ENCODE measurements at regions not wholly inside any gene's neighbourhood (a gene's known extent, or its start where the extent isn't known, plus 50 kb on each side); places are given as distances from the start of the nearest gene placed in this dataset.
A peak's percentile ranks its signal among the peaks of the same experiment; 100 is the strongest.

DNA sequence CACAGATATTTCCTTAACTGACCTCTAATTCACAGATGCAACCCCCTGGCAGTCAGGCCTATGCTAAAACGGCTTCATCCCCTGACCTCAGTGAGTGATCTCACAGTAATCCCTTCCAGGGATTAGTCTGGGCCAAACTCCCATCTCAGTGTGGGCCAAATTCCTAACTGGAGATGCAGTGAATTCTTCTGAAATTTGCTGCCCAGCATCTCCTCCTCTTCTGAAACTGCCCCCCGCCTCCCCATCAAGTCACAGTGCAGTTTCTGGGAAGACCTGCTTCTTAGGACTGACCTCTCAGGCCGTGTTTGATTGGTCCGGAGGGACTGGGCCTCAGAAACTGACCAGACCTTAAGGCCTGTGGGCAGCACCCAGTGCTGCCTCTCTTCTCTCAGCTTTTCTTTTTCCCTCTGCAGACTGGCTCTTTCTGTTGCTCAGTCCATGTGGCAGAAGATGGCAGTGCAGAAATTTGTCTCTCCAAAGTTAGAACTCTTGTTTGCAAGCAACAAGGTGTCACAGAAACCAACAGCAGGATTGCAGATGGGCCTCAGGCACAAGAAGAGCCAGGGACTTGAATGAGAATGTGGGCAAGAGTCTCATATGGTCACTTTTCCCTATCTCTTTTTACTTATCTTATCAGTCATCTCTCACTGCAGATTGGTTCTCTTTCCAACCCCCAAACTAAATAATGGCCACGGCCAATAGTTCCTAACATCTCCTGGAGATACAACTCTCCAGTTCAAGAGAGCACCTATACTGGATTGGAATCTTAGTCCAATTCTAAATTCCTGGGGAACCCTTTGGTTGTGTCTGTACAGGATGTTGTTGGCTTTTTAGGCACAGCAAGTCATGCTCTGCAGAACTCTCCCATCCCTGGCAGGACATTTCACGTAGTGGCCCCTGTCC is 95.5 kb upstream of the RALGPS2 start:
- H3K27ac ChIP-seq: peak overlapping the region in 2 of 3 donors; percentile 61 to 77
- H3K36me3 ChIP-seq: no peaks in the 10 kb centered on the region
- no peaks in the 10 kb centered on the region for H3K9me3 ChIP-seq
- peaks cover 0 to 45% (median 9%) of the 10 kb centered on the region in 4 donors for H3K4me1 ChIP-seq
- 27% methylated on average over 3 of the region's 6 CpGs for WGBS (ENCODE audit: insufficient coverage, low coverage, low lambda C conversion rate, missing lambda C conversion rate)
- no peak for TF ChIP-seq POLR2A (IDR thresholded peaks at IDR 0.05)
- TF ChIP-seq, protein P1, sequence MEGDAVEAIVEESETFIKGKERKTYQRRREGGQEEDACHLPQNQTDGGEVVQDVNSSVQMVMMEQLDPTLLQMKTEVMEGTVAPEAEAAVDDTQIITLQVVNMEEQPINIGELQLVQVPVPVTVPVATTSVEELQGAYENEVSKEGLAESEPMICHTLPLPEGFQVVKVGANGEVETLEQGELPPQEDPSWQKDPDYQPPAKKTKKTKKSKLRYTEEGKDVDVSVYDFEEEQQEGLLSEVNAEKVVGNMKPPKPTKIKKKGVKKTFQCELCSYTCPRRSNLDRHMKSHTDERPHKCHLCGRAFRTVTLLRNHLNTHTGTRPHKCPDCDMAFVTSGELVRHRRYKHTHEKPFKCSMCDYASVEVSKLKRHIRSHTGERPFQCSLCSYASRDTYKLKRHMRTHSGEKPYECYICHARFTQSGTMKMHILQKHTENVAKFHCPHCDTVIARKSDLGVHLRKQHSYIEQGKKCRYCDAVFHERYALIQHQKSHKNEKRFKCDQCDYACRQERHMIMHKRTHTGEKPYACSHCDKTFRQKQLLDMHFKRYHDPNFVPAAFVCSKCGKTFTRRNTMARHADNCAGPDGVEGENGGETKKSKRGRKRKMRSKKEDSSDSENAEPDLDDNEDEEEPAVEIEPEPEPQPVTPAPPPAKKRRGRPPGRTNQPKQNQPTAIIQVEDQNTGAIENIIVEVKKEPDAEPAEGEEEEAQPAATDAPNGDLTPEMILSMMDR (IDR thresholded peaks at IDR 0.05): peak in 1 of 4 donors; percentile 13
- no peak overlapping the region for H3K4me3 ChIP-seq
- DNase-seq (no peak), ATAC-seq (peak; percentile 46 to 70 (median 61))
- intact Hi-C loops (cut with DNase I): loop anchor here in 1 of 2 donors (10.0 kb wide), 1 partner anchor 85 kb away; no protein-coding TSS in a partner anchor
- H3K27me3 ChIP-seq: no peaks in the 10 kb centered on the region

DNA sequence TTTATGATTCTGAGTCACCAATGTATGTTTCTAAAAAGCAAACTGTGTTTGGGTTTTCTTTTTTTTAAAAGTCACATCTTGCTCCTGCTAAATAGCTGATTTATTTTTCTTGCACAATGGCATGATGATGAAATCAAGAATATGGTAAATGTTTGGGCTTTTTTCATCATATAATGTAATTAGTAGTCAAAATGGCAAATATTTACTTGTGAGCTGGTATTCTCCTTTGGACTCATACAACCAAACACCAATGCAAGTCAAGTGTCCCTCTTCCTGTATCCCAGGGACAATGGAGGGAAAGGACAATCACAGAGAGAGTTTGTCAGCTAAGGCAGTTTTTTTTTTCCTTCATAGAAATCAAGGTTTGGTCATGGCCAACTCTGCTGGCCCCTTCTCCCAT is 94.6 kb upstream of the RALGPS2 start:
- H3K36me3 ChIP-seq: no peaks in the 10 kb centered on the region
- no peaks in the 10 kb centered on the region for H3K9me3 ChIP-seq
- H3K4me3 ChIP-seq: no peak overlapping the region
- peak overlapping the region; percentile 24 to 77 (median 61) for H3K27ac ChIP-seq
- no peak for DNase-seq
- intact Hi-C loops (cut with DNase I): no loop called here
- peak; percentile 81 to 86 (median 84) for ATAC-seq
- H3K27me3 ChIP-seq: no peaks in the 10 kb centered on the region
- TF ChIP-seq, protein P1 (IDR thresholded peaks at IDR 0.05): no peak
- peak; percentile 25 for TF ChIP-seq POLR2A (IDR thresholded peaks at IDR 0.05)
- peaks cover 0 to 36% (median 9%) of the 10 kb centered on the region in 4 donors for H3K4me1 ChIP-seq

DNA sequence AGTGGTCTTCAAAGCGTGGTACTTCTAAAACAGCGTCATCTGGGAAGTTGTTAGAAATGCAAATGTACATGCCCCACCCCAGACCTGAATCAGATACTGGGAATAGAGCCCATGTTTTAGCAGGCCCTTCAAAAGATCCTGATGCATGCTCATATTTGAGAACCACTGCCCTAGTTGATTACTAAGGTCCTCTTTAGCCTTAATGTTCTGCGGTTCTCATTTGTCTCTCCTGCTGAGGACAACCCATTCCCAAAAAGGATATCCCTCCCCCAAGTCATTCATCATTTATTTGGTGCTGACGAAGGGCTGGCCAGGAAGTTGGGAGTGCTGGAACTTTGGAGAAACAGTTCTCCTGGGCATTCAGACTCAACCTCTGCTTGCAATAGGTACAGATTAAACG is 92.4 kb upstream of the RALGPS2 start:
- WGBS (ENCODE audit: insufficient coverage, low coverage, low lambda C conversion rate, missing lambda C conversion rate): 62% methylated on average over 4 of the region's 5 CpGs
- Histone ChIP-seq H3K27ac (no peak overlapping the region), H3K36me3 (no peaks in the 10 kb centered on the region), H3K9me3 (no peaks in the 10 kb centered on the region), H3K27me3 (no peaks in the 10 kb centered on the region), H3K4me1 (peaks cover 0 to 29% (median 9%) of the 10 kb centered on the region in 4 donors), H3K4me3 (no peak overlapping the region)
- DNase-seq (no peak), ATAC-seq (no peak)
- intact Hi-C loops (cut with DNase I): no loop called here
- no peak for TF ChIP-seq POLR2A (IDR thresholded peaks at IDR 0.05)

DNA sequence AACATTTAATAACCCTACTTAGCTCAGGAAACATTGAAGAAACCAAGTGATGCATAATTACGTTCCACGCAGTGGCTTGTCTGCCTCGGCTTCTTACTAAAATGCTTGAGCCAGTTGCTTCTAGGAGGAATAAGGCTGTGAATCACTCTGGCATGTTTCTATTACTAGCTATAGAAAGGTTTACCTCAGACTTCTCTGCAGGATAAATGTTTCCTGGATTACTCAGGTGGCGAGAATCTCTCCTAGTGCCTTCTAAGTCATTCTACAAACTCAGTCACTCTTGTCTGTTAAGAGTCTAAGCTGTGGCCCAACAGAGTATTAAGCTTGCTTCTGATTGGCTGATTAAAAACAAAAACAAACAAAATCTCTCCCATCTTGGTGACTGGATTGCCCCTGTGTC is 92.0 kb upstream of the RALGPS2 start:
- no peak overlapping the region for H3K4me3 ChIP-seq
- WGBS (ENCODE audit: insufficient coverage, low coverage, low lambda C conversion rate, missing lambda C conversion rate): 92% methylated on average over 3 of the region's 4 CpGs
- intact Hi-C loops (cut with DNase I): no loop called here
- peaks cover 0 to 29% (median 9%) of the 10 kb centered on the region in 4 donors for H3K4me1 ChIP-seq
- no peaks in the 10 kb centered on the region for H3K27me3 ChIP-seq
- H3K36me3 ChIP-seq: no peaks in the 10 kb centered on the region
- H3K9me3 ChIP-seq: no peaks in the 10 kb centered on the region
- DNase-seq (no peak), ATAC-seq (no peak)
- H3K27ac ChIP-seq: no peak overlapping the region
- TF ChIP-seq, protein P1 (IDR thresholded peaks at IDR 0.05): no peak
- no peak for TF ChIP-seq POLR2A (IDR thresholded peaks at IDR 0.05)

GRCh38 chr1:178634445-178634844 is 90.6 kb upstream of the RALGPS2 start:
- WGBS (ENCODE audit: insufficient coverage, low coverage, low lambda C conversion rate, missing lambda C conversion rate): 71% methylated on average over 2 of the region's 2 CpGs
- no peak overlapping the region for H3K27ac ChIP-seq
- no peak for DNase-seq
- peaks cover 0 to 17% (median 6%) of the 10 kb centered on the region in 4 donors for H3K4me1 ChIP-seq
- no peaks in the 10 kb centered on the region for H3K9me3 ChIP-seq
- no peaks in the 10 kb centered on the region for H3K36me3 ChIP-seq
- TF ChIP-seq, protein P1 (IDR thresholded peaks at IDR 0.05): no peak
- TF ChIP-seq POLR2A (IDR thresholded peaks at IDR 0.05): no peak
- ATAC-seq: no peak
- intact Hi-C loops (cut with DNase I): no loop called here
- H3K4me3 ChIP-seq: no peak overlapping the region
- H3K27me3 ChIP-seq: no peaks in the 10 kb centered on the region
